ENCODE measurements at regions not wholly inside any gene's neighbourhood (a gene's known extent, or its start where the extent isn't known, plus 50 kb on each side); places are given as distances from the start of the nearest gene placed in this dataset.

GRCh38 chr5:40010436-40010835, 585.7 kb upstream of the DAB2 start:
- Histone ChIP-seq H3K4me1 (no peaks in the 10 kb centered on the region), H3K27ac (no peak overlapping the region), H3K36me3 (ENCODE audit: control insufficient read depth, insufficient read depth, low read length) (no peaks in the 10 kb centered on the region), H3K79me2 (no peaks in the 10 kb centered on the region), H3K9ac (no peak overlapping the region), H3K9me3 (ENCODE audit: control insufficient read depth, low read length) (no peaks in the 10 kb centered on the region), H2AFZ (no peak overlapping the region), H3K27me3 (ENCODE audit: control insufficient read depth, insufficient read depth, low read length) (no peaks in the 10 kb centered on the region), H3K4me3 (ENCODE audit: low read depth, low read length) (no peak overlapping the region), H3K4me2 (ENCODE audit: low read length) (no peak overlapping the region)
- TF ChIP-seq, protein P1, sequence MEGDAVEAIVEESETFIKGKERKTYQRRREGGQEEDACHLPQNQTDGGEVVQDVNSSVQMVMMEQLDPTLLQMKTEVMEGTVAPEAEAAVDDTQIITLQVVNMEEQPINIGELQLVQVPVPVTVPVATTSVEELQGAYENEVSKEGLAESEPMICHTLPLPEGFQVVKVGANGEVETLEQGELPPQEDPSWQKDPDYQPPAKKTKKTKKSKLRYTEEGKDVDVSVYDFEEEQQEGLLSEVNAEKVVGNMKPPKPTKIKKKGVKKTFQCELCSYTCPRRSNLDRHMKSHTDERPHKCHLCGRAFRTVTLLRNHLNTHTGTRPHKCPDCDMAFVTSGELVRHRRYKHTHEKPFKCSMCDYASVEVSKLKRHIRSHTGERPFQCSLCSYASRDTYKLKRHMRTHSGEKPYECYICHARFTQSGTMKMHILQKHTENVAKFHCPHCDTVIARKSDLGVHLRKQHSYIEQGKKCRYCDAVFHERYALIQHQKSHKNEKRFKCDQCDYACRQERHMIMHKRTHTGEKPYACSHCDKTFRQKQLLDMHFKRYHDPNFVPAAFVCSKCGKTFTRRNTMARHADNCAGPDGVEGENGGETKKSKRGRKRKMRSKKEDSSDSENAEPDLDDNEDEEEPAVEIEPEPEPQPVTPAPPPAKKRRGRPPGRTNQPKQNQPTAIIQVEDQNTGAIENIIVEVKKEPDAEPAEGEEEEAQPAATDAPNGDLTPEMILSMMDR (IDR thresholded peaks at IDR 0.05), result no peak

DNA sequence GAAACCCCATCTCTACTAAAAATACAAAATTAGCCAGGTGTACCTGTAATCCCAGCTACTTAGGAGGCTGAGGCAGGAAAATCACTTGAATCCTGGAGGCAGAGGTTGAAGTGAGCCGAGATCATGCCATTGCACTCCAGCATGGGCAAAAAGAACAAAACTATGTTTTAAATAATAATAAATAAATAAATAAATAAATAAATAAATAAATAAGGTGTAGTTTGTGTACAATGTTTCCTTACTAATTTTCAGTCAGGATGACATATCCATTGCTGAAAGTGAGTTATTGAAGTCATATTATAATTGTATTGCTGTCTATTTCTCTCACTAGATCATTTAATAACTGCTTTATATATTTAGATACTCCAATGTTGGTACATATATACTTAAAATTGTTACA, 581.5 kb upstream of the DAB2 start:
- no peak overlapping the region for H3K9ac ChIP-seq
- no peak overlapping the region for H3K4me2 ChIP-seq (ENCODE audit: low read length)
- H2AFZ ChIP-seq, result no peak overlapping the region
- no peaks in the 10 kb centered on the region for H3K79me2 ChIP-seq
- no peaks in the 10 kb centered on the region for H3K9me3 ChIP-seq (ENCODE audit: control insufficient read depth, low read length)
- H3K4me1 ChIP-seq, result no peaks in the 10 kb centered on the region
- H3K27me3 ChIP-seq (ENCODE audit: control insufficient read depth, insufficient read depth, low read length), result no peaks in the 10 kb centered on the region
- H3K4me3 ChIP-seq (ENCODE audit: low read depth, low read length), result no peak overlapping the region
- no peaks in the 10 kb centered on the region for H3K36me3 ChIP-seq (ENCODE audit: control insufficient read depth, insufficient read depth, low read length)
- H3K27ac ChIP-seq, result no peak overlapping the region
- TF ChIP-seq, protein P1 (IDR thresholded peaks at IDR 0.05), result no peak

DNA sequence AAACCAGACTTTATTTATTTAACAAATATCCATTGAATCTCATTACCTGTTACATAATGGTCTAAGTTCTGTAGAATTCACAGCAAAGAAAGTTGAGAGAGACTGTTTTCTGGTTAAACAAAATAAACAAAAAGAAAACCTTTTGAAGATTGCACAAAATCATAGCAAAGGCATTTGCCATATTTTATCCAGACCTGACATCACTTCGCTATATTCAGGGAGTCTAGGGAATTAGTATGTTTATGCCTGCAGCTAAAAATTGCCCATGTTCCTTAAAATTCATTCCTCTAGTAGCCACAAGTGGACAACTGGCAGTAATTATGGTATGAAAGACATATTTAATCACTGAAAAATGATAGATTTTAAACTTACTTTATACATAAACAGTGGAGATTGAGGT, 577.0 kb upstream of the DAB2 start:
- Histone ChIP-seq H3K79me2 (no peaks in the 10 kb centered on the region), H3K4me2 (ENCODE audit: low read length) (no peak overlapping the region), H3K27ac (no peak overlapping the region), H3K4me1 (no peaks in the 10 kb centered on the region), H3K36me3 (ENCODE audit: control insufficient read depth, insufficient read depth, low read length) (no peaks in the 10 kb centered on the region), H3K27me3 (ENCODE audit: control insufficient read depth, insufficient read depth, low read length) (no peaks in the 10 kb centered on the region), H3K9ac (no peak overlapping the region), H3K4me3 (ENCODE audit: low read depth, low read length) (no peak overlapping the region), H3K9me3 (ENCODE audit: control insufficient read depth, low read length) (no peaks in the 10 kb centered on the region), H2AFZ (no peak overlapping the region)
- TF ChIP-seq, protein P1 (IDR thresholded peaks at IDR 0.05), result no peak

- no peak overlapping the region for H3K27ac ChIP-seq
- TF ChIP-seq, protein P1 (IDR thresholded peaks at IDR 0.05), result no peak
- H3K4me3 ChIP-seq (ENCODE audit: low read depth, low read length), result no peak overlapping the region
These were observed 573.7 kb upstream of the DAB2 start for GRCh38 chr5:39998518-39998917.

GRCh38 chr5:39995990-39996389, 571.2 kb upstream of the DAB2 start:
- H3K9me3 ChIP-seq (ENCODE audit: control insufficient read depth, low read length), result no peaks in the 10 kb centered on the region
- no peak overlapping the region for H3K4me3 ChIP-seq (ENCODE audit: low read depth, low read length)
- H3K9ac ChIP-seq, result no peak overlapping the region
- no peaks in the 10 kb centered on the region for H3K27me3 ChIP-seq (ENCODE audit: control insufficient read depth, insufficient read depth, low read length)
- no peak overlapping the region for H3K27ac ChIP-seq
- no peak overlapping the region for H2AFZ ChIP-seq
- H3K4me1 ChIP-seq, result no peaks in the 10 kb centered on the region
- H3K36me3 ChIP-seq (ENCODE audit: control insufficient read depth, insufficient read depth, low read length), result no peaks in the 10 kb centered on the region
- TF ChIP-seq, protein P1 (IDR thresholded peaks at IDR 0.05), result no peak
- H3K4me2 ChIP-seq (ENCODE audit: low read length), result no peak overlapping the region
- no peaks in the 10 kb centered on the region for H3K79me2 ChIP-seq

More at GRCh38 chr5:39998518-39998917, 573.7 kb upstream of the DAB2 start:
- no peaks in the 10 kb centered on the region for H3K9me3 ChIP-seq (ENCODE audit: control insufficient read depth, low read length)
- no peaks in the 10 kb centered on the region for H3K4me1 ChIP-seq
- no peak overlapping the region for H2AFZ ChIP-seq
- H3K36me3 ChIP-seq (ENCODE audit: control insufficient read depth, insufficient read depth, low read length), result no peaks in the 10 kb centered on the region
- no peak overlapping the region for H3K9ac ChIP-seq
- no peaks in the 10 kb centered on the region for H3K79me2 ChIP-seq
- no peaks in the 10 kb centered on the region for H3K27me3 ChIP-seq (ENCODE audit: control insufficient read depth, insufficient read depth, low read length)
- H3K4me2 ChIP-seq (ENCODE audit: low read length), result no peak overlapping the region
